ENCODE measurements at regions not wholly inside any gene's neighbourhood (a gene's known extent, or its start where the extent isn't known, plus 50 kb on each side); places are given as distances from the start of the nearest gene placed in this dataset.

- TF ChIP-seq POLR2A (IDR thresholded peaks at IDR 0.05) (no peak), CTCF (IDR thresholded peaks at IDR 0.05) (no peak)
Observed at GRCh38 chr14:30426463-30426862, 132.5 kb upstream of the G2E3 start.
